Thoracic aorta (tissue), 2 donors: ENCODE measurements at regions not wholly inside any gene's neighbourhood (a gene's known extent, or its start where the extent isn't known, plus 50 kb on each side); places are given as distances from the start of the nearest gene placed in this dataset.
A peak's percentile ranks its signal among the peaks of the same experiment; 100 is the strongest.

Experiments
- ATAC-seq: fragments of 150-250 bp; one replicate; pipeline ENCODE4 v1.8.0; 2017; ENCODE audit warnings: low read depth; ENCODE audit not compliant: insufficient number of reproducible peaks, low FRiP score
- DNase-seq: peaks from one replicate; pipeline ENCODE4 v3.0.0-alpha.2; 2020; ENCODE audit warnings: low spot score
- H3K27ac ChIP-seq, 2 donors: fragments of 200-600 bp; sonication (generic); 1 replicate in 1 of 2; 2 replicates in 1 of 2; pipeline ENCODE4 v1.5.1; 2016; ENCODE audit warnings: mild to moderate bottlenecking in 2 of 2, moderate library complexity in 2 of 2
- H3K27me3 ChIP-seq: fragments of 200-600 bp; sonication (generic); replicated peaks from 2 replicates; pipeline ENCODE4 v1.6.0; 2016; ENCODE audit warnings: mild to moderate bottlenecking; ENCODE audit not compliant: insufficient read depth
- H3K36me3 ChIP-seq: fragments of 200-600 bp; sonication (generic); one replicate; pipeline ENCODE4 v1.5.1; 2016
- H3K4me1 ChIP-seq, 2 donors: fragments of 200-600 bp; sonication (generic); 1 replicate in 1 of 2; 2 replicates in 1 of 2; pipeline versions ENCODE4 v1.5.1 to v1.6.0; 2016; ENCODE audit warnings: low read depth in 2 of 2, mild to moderate bottlenecking in 1 of 2; ENCODE audit not compliant: control insufficient read depth in 1 of 2
- H3K4me3 ChIP-seq: fragments of 200-600 bp; sonication (generic); 2 replicates; pipeline ENCODE4 v1.5.1; 2016; ENCODE audit warnings: mild to moderate bottlenecking
- H3K9me3 ChIP-seq: fragments of 200-600 bp; sonication (generic); 2 replicates; pipeline ENCODE4 v1.5.1; 2016
- TF ChIP-seq, protein P1 (sequence below): fragments of 200-600 bp; sonication (generic); IDR thresholded peaks from one replicate; pipeline ENCODE4 v1.5.1; 2019; ENCODE audit warnings: antibody characterized with exemption

DNA sequence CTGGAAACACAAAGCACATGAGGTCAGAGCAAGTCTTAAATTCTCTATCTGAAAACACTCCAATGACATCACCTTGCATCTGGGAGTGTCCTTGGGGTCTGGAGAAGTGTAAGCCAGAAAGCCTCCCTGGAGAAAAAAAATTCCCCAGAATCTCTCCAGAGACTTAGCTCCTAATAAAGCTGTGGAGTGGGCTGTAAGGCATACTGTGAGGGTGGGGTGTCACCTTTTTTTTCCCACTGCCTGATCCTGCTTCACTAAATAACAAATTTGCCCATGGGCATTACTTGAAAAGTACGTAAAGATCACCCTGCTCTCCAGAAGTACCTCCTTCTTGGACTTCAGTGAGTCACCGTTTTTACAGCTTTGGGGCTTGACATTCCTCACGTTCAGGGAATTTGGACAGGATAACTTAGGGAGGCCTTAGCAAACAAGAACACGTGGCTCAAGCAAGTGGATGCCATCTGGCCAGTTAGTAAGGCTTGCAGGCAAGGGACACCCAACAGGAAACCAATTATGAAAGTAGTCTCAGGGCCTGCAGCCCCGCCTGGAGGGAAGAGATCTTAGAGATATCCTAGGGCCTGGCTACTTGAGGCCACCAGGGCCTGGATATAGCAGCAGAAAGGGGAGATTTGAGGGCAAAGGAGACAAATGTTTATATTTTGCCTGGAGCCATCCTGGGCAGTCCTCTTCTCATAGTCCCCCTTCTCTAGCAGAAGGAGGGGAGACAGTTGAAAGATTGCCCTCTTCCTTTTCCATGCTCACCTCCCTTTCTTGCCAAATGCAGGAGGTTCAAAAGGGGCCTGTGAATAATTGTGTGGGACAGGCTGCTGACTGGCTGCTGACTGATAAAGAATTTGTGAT lies 60.1 kb upstream of the PLAC1 start:
- TF ChIP-seq, protein P1, sequence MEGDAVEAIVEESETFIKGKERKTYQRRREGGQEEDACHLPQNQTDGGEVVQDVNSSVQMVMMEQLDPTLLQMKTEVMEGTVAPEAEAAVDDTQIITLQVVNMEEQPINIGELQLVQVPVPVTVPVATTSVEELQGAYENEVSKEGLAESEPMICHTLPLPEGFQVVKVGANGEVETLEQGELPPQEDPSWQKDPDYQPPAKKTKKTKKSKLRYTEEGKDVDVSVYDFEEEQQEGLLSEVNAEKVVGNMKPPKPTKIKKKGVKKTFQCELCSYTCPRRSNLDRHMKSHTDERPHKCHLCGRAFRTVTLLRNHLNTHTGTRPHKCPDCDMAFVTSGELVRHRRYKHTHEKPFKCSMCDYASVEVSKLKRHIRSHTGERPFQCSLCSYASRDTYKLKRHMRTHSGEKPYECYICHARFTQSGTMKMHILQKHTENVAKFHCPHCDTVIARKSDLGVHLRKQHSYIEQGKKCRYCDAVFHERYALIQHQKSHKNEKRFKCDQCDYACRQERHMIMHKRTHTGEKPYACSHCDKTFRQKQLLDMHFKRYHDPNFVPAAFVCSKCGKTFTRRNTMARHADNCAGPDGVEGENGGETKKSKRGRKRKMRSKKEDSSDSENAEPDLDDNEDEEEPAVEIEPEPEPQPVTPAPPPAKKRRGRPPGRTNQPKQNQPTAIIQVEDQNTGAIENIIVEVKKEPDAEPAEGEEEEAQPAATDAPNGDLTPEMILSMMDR = no peak

DNA sequence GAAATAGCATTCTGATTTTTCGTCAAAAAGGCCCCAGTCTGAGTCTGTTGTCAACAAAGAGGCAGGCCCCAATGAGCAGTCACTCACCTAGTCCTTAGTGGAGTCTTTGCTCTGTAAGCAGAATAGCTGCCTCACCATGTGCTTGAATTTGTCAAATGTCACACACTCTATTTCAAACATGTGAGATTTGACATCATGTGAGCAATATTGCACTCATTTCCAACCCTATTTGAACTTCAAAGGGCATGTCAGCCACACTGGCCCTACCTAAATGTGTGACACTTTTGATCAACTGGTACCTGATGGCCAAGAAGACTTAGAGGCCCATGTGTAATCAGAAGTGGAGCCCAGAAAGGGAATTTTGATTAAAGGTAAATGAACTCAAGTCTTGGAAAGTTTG lies 59.4 kb upstream of the PLAC1 start:
- Histone ChIP-seq H3K4me1 (no peaks in the 10 kb centered on the region), H3K4me3 (no peak overlapping the region), H3K36me3 (no peaks in the 10 kb centered on the region), H3K9me3 (no peaks in the 10 kb centered on the region), H3K27ac (no peak overlapping the region), H3K27me3 (no peaks in the 10 kb centered on the region)
- TF ChIP-seq, protein P1 = no peak
- ATAC-seq = no peak
- no peak for DNase-seq

More for the DNA sequence above, 60.1 kb upstream of the PLAC1 start:
- H3K27ac ChIP-seq = no peak overlapping the region
- no peaks in the 10 kb centered on the region for H3K9me3 ChIP-seq
- peak; percentile 73 for ATAC-seq
- H3K27me3 ChIP-seq = no peaks in the 10 kb centered on the region
- no peaks in the 10 kb centered on the region for H3K4me1 ChIP-seq
- no peak for DNase-seq
- H3K4me3 ChIP-seq = no peak overlapping the region
- no peaks in the 10 kb centered on the region for H3K36me3 ChIP-seq

DNA sequence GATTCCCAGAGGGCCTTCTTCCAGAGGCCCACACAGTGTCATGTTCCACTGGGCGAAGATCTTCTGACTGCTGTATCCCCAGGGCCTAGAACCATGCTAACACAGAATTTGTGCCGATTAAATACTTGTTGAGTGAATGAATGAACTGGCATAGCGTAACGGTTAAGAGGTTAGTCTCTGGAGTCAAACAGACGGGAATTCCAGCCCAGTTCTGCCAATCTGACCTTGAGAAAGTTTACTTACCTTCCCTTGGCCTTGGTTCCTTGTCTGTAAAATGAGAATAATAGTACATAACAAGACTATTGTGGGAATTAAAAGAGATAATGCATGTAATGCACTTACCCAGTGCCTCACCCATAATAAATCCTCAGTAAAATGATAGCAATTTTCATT lies 58.3 kb upstream of the PLAC1 start:
- TF ChIP-seq, protein P1 = no peak
- DNase-seq = no peak
- Histone ChIP-seq H3K4me1 (no peaks in the 10 kb centered on the region), H3K4me3 (no peak overlapping the region), H3K9me3 (no peaks in the 10 kb centered on the region), H3K27me3 (no peaks in the 10 kb centered on the region), H3K27ac (no peak overlapping the region), H3K36me3 (no peaks in the 10 kb centered on the region)
- ATAC-seq = no peak

DNA sequence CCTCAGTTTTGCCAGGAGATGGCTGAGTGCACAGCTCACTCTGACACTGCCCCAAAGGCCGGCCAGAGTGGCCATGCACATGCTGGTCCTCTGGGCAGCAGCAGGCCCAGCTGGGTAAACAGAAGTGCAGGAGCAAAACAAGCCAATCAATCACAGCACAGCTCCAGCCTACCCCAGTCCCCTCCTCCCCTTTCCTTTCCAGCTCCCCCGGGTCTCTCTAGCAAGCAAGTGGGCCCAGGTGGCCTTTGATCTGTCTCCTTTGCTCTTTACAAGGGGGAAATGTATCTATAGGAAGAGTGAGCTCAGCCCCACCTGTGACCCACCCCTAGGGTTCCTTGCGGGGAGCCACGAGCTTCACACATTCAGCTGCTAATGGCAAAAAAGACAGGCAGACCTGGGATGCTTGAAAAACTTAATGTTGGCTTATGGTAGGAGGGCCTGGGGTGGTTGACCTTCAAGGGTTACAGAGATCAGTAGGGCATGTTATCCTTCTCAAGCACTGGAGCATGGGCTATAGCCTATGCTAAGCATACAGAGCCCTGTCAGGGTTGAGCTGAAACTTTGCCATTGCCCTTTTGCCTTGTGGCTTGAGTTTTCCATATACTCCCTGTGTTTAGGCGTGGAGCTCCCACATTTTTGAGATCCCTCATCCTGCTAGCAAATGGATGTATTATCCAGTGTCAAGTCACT lies 57.8 kb upstream of the PLAC1 start:
- DNase-seq (no peak), ATAC-seq (no peak)
- no peak overlapping the region for H3K4me3 ChIP-seq
- no peak overlapping the region for H3K27ac ChIP-seq
- no peaks in the 10 kb centered on the region for H3K27me3 ChIP-seq
- H3K9me3 ChIP-seq = no peaks in the 10 kb centered on the region
- no peaks in the 10 kb centered on the region for H3K4me1 ChIP-seq
- TF ChIP-seq, protein P1 = no peak
- H3K36me3 ChIP-seq = no peaks in the 10 kb centered on the region

DNA sequence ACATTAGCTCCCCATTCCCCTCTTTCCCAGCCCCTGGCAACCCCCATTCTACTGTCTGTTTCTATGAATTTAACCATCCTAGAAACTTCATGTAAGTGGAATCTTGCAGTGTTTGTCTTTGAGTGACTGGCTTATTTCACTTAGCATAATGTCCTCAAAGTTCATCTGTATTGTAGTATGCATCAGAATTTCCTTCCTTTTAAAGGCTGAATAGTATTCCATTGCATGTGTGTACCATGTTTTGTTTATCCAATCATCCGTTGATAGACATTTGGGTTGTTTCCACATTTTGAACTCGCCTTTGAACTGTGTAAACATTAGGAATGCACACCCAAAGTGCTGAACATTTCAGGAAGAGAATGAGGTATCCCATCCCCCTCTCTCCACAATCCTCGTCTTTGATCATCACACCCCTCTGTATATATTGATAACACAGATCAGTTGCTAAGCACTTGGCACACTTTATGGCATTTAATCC lies 56.4 kb upstream of the PLAC1 start:
- H3K27ac ChIP-seq = no peak overlapping the region
- H3K27me3 ChIP-seq = no peaks in the 10 kb centered on the region
- H3K36me3 ChIP-seq = no peaks in the 10 kb centered on the region
- H3K9me3 ChIP-seq = no peaks in the 10 kb centered on the region
- no peaks in the 10 kb centered on the region for H3K4me1 ChIP-seq
- DNase-seq (no peak), ATAC-seq (no peak)
- H3K4me3 ChIP-seq = no peak overlapping the region
- TF ChIP-seq, protein P1 = no peak
